ENCODE measurements at regions not wholly inside any gene's neighbourhood (a gene's known extent, or its start where the extent isn't known, plus 50 kb on each side); places are given as distances from the start of the nearest gene placed in this dataset.

GRCh38 chr4:157502656-157503055 is 282.1 kb downstream of the GRIA2 start:
- no peaks in the 10 kb centered on the region for H3K4me1 ChIP-seq (ENCODE audit: control insufficient read depth in 5 of 5, insufficient read depth in 5 of 5, low read length in 5 of 5)
- no peak for TF ChIP-seq CTCF (IDR thresholded peaks at IDR 0.05; ENCODE audit: control extremely low read depth, extremely low read depth)
- 95 to 97% methylated on average over 2 of the region's 2 CpGs for WGBS, 2 donors
- no peak overlapping the region for H3K4me3 ChIP-seq
- H3K9ac ChIP-seq (ENCODE audit: insufficient read depth in 1 of 2, low read length in 2 of 2) = no peak overlapping the region
- no peak overlapping the region for H3K27ac ChIP-seq (ENCODE audit: low read depth in 1 of 2, low read length in 1 of 2)
- no peaks in the 10 kb centered on the region for H3K27me3 ChIP-seq (ENCODE audit: control insufficient read depth in 3 of 3, insufficient read depth in 3 of 3, low read length in 2 of 3)
- no peak for DNase-seq
- H3K9me3 ChIP-seq (ENCODE audit: control insufficient read depth in 4 of 4, insufficient read depth in 3 of 4, low read length in 3 of 4) = no peaks in the 10 kb centered on the region
- no peaks in the 10 kb centered on the region for H3K36me3 ChIP-seq (ENCODE audit: control insufficient read depth in 4 of 4, insufficient read depth in 4 of 4, low read length in 4 of 4)
- no peak for ATAC-seq (ENCODE audit: insufficient read depth, low FRiP score)

GRCh38 chr4:157459785-157460184 is 239.3 kb downstream of the GRIA2 start:
- Histone ChIP-seq H3K4me3 (no peak overlapping the region), H3K4me1 (ENCODE audit: control insufficient read depth in 5 of 5, insufficient read depth in 5 of 5, low read length in 5 of 5) (no peaks in the 10 kb centered on the region), H3K27me3 (ENCODE audit: control insufficient read depth in 3 of 3, insufficient read depth in 3 of 3, low read length in 2 of 3) (no peaks in the 10 kb centered on the region), H3K9ac (ENCODE audit: insufficient read depth in 1 of 2, low read length in 2 of 2) (no peak overlapping the region), H3K27ac (ENCODE audit: low read depth in 1 of 2, low read length in 1 of 2) (no peak overlapping the region), H3K36me3 (ENCODE audit: control insufficient read depth in 4 of 4, insufficient read depth in 4 of 4, low read length in 4 of 4) (no peaks in the 10 kb centered on the region), H3K9me3 (ENCODE audit: control insufficient read depth in 4 of 4, insufficient read depth in 3 of 4, low read length in 3 of 4) (no peaks in the 10 kb centered on the region)
- 55 to 62% methylated on average over 3 of the region's 3 CpGs for WGBS, 2 donors
- TF ChIP-seq CTCF (IDR thresholded peaks at IDR 0.05; ENCODE audit: control extremely low read depth, extremely low read depth) = no peak
- ATAC-seq (ENCODE audit: insufficient read depth, low FRiP score) = no peak
- peak in 2 of 3 donors; percentile 3 to 41 for DNase-seq

GRCh38 chr4:157447195-157447594 is 226.7 kb downstream of the GRIA2 start:
- TF ChIP-seq CTCF (IDR thresholded peaks at IDR 0.05; ENCODE audit: control extremely low read depth, extremely low read depth) = no peak
- Histone ChIP-seq H3K4me3 (no peak overlapping the region), H3K27me3 (ENCODE audit: control insufficient read depth in 3 of 3, insufficient read depth in 3 of 3, low read length in 2 of 3) (no peaks in the 10 kb centered on the region), H3K36me3 (ENCODE audit: control insufficient read depth in 4 of 4, insufficient read depth in 4 of 4, low read length in 4 of 4) (no peaks in the 10 kb centered on the region), H3K9ac (ENCODE audit: insufficient read depth in 1 of 2, low read length in 2 of 2) (no peak overlapping the region), H3K4me1 (ENCODE audit: control insufficient read depth in 5 of 5, insufficient read depth in 5 of 5, low read length in 5 of 5) (no peaks in the 10 kb centered on the region), H3K9me3 (ENCODE audit: control insufficient read depth in 4 of 4, insufficient read depth in 3 of 4, low read length in 3 of 4) (no peaks in the 10 kb centered on the region), H3K27ac (ENCODE audit: low read depth in 1 of 2, low read length in 1 of 2) (no peak overlapping the region)
- no peak for ATAC-seq (ENCODE audit: insufficient read depth, low FRiP score)
- DNase-seq = no peak
- 66 to 75% methylated on average over 3 of the region's 3 CpGs for WGBS, 2 donors

- WGBS, 2 donors = 91 to 95% methylated on average over 9 of the region's 9 CpGs
- TF ChIP-seq CTCF (IDR thresholded peaks at IDR 0.05; ENCODE audit: control extremely low read depth, extremely low read depth) = no peak
- no peak overlapping the region for H3K27ac ChIP-seq (ENCODE audit: low read depth in 1 of 2, low read length in 1 of 2)
- peaks cover 0 to 4% (median 0%) of the 10 kb centered on the region in 4 donors for H3K9me3 ChIP-seq (ENCODE audit: control insufficient read depth in 4 of 4, insufficient read depth in 3 of 4, low read length in 3 of 4)
- no peak for ATAC-seq (ENCODE audit: insufficient read depth, low FRiP score)
- no peak for DNase-seq
- H3K4me1 ChIP-seq (ENCODE audit: control insufficient read depth in 5 of 5, insufficient read depth in 5 of 5, low read length in 5 of 5) = no peaks in the 10 kb centered on the region
- no peaks in the 10 kb centered on the region for H3K27me3 ChIP-seq (ENCODE audit: control insufficient read depth in 3 of 3, insufficient read depth in 3 of 3, low read length in 2 of 3)
- H3K36me3 ChIP-seq (ENCODE audit: control insufficient read depth in 4 of 4, insufficient read depth in 4 of 4, low read length in 4 of 4) = no peaks in the 10 kb centered on the region
- no peak overlapping the region for H3K9ac ChIP-seq (ENCODE audit: insufficient read depth in 1 of 2, low read length in 2 of 2)
- H3K4me3 ChIP-seq = no peak overlapping the region
Measured at GRCh38 chr4:157444014-157444413, 223.5 kb downstream of the GRIA2 start.

Data from lung (tissue), 11 donors.